Fibroblast of lung (primary cell): ENCODE measurements at regions not wholly inside any gene's neighbourhood (a gene's known extent, or its start where the extent isn't known, plus 50 kb on each side); places are given as distances from the start of the nearest gene placed in this dataset.

Source experiments
- CTCF ChIP-seq, 2 donors: IDR thresholded peaks in 1 of 2; conservative IDR thresholded peaks in 1 of 2; 1 replicate in 1 of 2; 2 replicates in 1 of 2; pipeline ENCODE4 v1.5.1; 2011 to 2012; ENCODE audit warnings: low read length in 2 of 2, control low read depth in 1 of 2, inconsistent platforms in 1 of 2, low read depth in 1 of 2, mild to moderate bottlenecking in 1 of 2
- EZH2 ChIP-seq: IDR thresholded peaks from 2 replicates; pipeline ENCODE4 v1.5.1; 2012; ENCODE audit warnings: low read length, control low read depth, mild to moderate bottlenecking; ENCODE audit errors: missing control alignments

GRCh38 chr11:80517701-80518100, 1076.9 kb upstream of the TENM4 start:
- TF ChIP-seq CTCF (conservative IDR thresholded peaks at IDR 0.05 in 1 of 2, IDR thresholded peaks at IDR 0.05 in 1 of 2; ENCODE audit: low read depth in 1 of 2, low read length in 2 of 2) (no peak), EZH2 (no peak)
